ENCODE measurements at regions not wholly inside any gene's neighbourhood (a gene's known extent, or its start where the extent isn't known, plus 50 kb on each side); places are given as distances from the start of the nearest gene placed in this dataset.
"Not testable (repeated sequence)": the region's sequence is repeated elsewhere in the genome, so short reads cannot be mapped to it uniquely, and the experiment has no call there.

DNA sequence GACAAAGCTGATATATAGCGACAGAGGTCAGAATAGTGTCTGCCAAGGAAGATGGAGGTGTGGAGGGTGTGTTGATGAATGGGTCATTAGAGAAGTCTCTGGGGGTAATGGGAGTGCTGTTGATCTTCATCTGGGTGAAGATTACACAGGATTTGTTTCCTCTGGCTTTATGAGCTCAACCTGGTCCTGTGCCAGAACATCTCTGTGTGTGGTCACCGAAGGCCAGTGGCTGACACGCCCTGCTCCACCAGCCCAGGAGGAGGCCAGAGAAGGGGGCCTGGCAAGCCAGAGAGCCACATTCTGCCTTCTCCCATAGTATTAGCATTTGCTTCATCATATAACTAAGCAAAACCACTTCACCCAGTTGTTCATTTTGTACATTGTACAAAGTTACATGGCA is 121.1 kb downstream of the ZNF621 start:
- DNase-seq (ENCODE audit: low read depth in 2 of 2) = no peak

DNA sequence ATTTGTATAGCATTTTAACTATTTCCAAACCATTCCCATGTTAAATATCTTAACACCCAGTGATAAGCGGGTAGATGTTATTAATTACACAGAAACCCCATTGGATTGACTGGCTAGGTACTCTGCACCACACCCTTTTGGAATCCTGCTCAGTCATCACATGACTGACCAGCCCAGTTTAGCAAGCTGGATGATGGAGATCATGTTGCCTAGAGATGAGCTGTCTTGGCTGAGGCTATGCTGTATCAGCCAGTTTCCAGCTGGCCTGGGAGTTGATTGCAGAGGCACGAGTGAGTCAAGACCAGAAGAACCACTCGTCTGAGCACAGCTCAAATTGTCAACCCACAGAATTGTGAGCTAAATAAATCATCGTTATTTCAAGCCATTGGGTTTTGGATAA is 124.6 kb downstream of the ZNF621 start:
- DNase-seq (ENCODE audit: low read depth in 2 of 2) = no peak

DNA sequence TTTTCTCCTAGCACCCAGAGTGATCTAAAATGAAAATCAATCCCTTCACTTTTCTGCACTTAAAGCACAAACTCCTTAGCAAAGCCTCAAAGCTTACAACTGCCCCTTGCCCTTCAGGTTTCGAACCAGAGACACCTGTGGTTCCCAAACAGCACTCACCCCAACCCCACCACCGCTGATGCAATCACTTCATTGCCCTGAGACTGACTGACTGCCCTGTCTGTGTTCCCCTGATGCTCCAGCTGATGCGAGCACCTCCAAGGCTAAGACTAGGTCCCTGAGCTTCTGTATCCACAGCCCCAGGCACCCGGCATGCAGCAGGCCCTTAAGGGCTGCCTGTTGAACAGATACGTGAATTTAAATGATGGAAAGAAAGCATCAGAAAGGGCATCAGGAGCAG is 127.3 kb downstream of the ZNF621 start:
- no peak for DNase-seq (ENCODE audit: low read depth in 2 of 2)

DNA sequence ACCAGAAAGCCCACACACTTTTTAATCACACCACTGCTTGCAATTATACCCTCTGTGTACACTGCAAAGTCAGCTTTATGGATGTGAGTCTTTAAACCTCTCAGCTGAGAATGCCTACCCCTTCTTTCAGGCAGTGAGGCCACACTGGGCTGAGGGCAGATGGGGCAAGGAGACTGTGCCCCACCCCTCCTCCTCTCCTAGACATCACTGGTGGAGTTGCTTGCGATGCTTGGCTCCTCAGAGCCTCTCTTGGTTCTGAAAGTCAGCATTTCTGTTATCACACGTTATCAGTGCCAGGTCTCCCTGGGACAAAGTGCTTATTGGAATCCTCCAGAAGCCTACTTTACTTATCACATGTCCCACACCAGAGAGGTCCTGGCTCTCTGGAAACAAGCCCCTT is 128.2 kb downstream of the ZNF621 start:
- no peak for DNase-seq (ENCODE audit: low read depth in 2 of 2)

DNA sequence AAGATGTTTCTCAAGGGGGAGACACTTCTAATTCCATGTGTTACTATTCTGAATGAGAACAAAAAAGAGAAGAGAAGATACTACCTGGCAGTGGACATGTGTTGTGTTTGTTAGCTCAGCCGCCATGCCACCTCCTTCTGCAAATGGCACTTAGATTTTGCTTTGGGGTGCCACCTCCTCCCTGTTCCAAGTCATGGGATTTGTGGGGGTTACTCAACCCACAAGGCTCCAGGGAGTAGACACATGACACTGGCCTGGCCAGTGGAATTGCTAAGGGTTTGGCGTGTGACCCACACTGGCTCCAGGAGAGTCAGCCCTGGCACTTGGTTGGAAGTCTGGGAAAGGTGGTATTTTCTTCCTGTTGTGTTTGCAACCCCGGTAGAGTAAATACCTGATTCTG is 129.1 kb downstream of the ZNF621 start:
- DNase-seq (ENCODE audit: low read depth in 2 of 2) = no peak

DNA sequence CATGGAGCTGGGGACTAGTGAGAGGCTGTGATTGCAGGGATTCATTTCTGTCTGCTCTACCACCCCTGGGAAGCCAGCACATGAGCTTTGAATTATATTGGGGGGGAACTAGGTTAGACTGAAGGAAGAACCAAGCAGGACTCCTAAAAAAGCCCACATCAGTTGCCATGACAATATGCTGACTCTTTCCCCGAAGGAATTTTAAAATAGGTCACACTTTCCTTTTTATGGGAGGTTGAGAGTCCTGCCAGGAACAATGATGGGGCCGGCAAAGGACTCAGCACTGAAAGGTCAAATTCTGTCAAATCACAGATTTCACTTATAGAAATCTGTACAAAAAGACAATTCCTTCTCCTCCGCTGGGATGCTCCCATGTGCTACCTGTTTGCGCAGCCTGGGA is 130.8 kb downstream of the ZNF621 start:
- DNase-seq (ENCODE audit: low read depth in 2 of 2) = no peak

DNA sequence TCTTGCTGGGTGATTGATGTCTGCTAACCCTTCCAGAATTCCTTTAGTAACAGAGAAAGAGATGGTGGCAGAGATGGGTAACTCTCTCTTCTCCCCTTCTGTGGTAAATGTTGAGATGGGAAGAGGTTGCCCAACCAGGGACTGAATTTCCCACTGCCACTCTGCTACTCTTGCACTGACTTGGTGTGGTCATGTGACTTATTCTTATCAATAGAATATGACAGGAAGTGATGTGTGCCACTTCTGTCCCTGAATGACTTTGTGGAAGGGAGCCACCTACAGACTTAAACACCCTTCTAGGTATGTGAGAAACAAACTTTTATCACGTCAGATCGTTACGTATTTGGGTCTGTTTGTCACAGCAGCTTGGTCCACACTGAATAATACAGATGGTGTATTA is 132.9 kb downstream of the ZNF621 start:
- DNase-seq (ENCODE audit: low read depth in 2 of 2) = no peak

DNA sequence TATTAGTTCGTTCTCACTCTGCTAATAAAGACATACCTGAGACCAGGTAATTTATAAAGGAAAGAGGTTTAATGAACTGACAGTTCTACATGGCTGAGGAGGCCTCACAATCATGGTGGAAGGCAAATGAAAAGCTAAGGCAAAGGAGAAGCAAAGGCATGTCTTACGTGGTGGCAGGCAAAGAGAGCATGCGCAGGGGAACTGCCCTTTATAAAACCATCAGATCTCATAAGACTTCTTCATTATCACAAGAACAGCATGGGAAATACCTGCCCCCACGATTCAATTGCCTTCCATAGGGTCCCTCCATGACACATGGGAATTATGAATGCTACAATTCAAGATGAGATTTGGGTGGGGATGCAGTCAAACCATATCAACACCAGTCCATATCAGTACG is 133.5 kb downstream of the ZNF621 start:
- no peak for DNase-seq (ENCODE audit: low read depth in 2 of 2)

DNA sequence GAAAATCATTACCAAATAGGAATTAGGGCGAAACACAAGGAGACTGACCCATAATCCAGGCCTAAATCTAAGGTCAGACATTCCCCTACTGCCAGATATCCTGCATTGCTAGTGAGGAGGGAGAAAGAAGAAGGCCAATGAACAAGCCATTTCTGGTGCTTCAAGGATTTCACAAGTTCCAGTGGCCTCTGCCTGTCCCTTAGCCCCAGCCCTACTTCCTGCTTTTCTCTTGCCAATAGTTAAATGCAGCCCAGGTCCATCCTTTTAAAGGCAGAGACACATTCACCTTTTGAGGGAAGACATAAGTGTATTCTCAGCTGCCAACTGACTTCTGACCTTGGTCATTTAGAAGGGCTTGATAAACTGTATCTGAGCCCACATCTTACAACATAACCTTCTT is 135.8 kb downstream of the ZNF621 start:
- DNase-seq (ENCODE audit: low read depth in 2 of 2) = no peak

DNA sequence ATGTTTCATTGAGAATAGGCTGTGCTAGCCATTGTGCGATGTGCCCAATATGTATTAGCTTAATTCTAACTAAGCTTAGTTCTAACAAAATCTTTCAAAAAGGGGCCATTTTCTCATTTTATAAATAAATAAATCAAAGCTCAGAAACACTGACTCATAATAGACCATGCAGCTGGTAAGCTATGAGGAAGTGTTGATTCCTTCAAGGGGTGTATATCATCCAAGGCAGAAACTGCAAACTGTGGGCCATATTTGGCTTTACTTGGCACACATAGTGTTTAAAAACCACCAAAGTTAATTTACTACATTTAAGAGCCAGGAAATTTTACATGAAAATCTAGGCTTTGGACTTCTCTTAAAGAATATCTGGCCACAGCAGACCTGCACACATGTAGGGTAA is 136.5 kb downstream of the ZNF621 start:
- DNase-seq (ENCODE audit: low read depth in 2 of 2) = no peak

DNA sequence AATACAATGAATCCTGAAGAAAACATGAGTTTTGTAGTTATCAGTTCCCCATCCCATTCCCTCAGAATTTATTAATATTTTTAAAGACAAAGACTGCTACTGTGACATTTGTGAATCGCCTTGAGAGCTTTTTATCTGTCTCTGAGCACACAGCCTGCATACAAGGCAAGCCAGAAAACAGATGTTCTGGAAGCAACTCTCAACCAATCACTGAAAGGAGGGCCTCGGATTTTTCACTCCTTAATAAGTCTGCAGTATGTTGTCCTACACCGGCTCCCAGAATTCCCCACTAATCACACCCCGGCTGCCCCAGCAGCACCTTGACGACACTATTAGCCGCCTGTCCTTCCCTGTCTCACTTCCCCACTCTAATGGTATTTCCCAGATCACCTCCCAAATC is 138.5 kb downstream of the ZNF621 start:
- DNase-seq (ENCODE audit: low read depth in 2 of 2) = no peak

DNA sequence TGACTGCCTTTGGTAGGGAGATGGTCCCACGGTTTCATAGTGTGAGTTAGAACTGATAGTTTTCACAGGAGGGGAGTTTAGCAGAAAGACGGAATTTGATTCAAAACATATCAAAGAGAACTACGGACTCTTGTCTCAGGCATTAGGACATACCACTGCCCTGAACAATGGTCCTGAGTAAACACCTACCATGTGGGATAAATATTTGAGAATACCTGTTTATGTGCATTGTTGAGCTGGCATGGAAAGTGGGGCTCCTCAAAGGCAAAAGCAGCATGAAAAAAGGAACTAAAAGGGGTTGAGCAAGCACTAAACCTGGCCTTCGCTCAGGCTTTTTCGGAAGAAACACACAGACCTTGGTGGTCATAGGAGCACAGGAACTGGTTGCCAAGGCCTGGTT is 144.4 kb downstream of the ZNF621 start:
- DNase-seq (ENCODE audit: low read depth in 2 of 2) = no peak

DNA sequence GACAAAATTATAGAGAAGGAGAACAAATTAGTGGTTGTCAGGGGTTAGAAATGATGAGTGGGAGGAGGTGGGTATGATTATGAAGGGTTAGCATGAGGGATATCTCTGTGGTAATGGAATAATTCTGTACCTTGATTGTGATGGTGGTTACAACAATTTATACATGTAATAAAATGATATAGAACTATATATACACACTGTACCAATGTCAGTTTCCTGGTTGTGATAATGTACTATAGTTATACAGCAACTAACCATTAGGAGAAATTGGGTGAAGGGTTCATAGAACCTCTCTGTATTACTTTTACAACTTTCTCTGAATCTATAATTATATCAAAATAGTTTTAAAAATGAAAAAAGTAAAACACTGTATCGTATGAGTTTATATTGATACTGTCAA is 148.1 kb downstream of the ZNF621 start:
- no peak for DNase-seq (ENCODE audit: low read depth in 2 of 2)

DNA sequence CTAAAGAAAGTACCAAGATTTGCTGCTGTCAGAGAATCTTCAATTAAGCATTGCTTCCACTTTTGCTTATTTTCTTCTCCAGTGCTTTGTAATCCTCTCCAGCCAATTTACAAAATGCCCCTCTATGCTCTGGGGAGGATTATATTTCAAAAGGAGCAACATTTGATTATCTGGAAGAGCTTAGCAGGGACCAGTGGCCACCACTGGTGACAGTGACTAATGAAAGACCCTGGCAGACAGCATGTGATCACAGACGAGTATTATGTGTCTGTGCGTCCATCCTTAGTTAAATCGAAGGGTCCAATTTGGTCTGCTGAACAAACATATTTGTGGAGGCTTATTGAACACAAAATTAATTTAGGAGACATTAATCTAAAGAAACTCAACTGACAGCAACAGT is 152.6 kb downstream of the ZNF621 start:
- DNase-seq (ENCODE audit: low read depth in 2 of 2) = no peak

DNA sequence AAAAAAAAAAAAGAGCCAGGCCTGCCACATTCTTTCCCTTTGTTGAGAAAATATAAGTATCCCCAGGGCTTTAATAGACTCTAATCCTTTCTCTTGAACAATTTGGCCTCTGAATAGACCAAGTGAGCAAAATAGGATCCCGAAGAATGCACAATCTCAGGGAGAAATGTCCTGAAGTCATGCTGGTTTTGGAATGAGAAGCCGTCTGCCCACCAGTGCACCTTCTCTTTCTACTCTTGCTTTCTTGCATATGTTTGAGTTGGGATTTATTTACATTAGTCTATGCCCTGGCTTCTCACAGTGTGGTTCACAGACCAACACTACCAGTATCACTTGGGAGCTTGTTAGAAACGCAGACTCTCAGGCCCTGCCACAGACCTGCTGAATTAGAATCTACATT is 153.0 kb downstream of the ZNF621 start:
- DNase-seq (ENCODE audit: low read depth in 2 of 2) = no peak

DNA sequence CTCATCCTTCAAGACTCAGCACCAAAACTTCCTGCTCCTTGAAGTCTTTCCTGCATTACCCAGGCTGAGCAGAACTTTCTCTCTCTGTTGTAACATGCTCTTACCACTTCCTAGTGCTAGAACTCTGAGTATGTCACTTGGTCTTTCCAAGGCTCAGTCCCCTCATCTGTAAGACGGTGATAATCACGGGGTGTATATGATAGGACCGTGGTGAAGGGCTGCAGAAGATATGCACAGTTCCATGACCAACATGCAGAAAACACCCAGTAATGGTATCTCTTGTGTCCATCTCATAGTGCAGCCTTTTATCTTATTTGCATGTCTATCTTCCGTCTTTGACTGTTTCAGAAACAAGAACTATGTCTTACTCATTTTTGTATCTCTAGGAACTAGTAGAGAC is 154.5 kb downstream of the ZNF621 start:
- no peak for DNase-seq (ENCODE audit: low read depth in 2 of 2)

DNA sequence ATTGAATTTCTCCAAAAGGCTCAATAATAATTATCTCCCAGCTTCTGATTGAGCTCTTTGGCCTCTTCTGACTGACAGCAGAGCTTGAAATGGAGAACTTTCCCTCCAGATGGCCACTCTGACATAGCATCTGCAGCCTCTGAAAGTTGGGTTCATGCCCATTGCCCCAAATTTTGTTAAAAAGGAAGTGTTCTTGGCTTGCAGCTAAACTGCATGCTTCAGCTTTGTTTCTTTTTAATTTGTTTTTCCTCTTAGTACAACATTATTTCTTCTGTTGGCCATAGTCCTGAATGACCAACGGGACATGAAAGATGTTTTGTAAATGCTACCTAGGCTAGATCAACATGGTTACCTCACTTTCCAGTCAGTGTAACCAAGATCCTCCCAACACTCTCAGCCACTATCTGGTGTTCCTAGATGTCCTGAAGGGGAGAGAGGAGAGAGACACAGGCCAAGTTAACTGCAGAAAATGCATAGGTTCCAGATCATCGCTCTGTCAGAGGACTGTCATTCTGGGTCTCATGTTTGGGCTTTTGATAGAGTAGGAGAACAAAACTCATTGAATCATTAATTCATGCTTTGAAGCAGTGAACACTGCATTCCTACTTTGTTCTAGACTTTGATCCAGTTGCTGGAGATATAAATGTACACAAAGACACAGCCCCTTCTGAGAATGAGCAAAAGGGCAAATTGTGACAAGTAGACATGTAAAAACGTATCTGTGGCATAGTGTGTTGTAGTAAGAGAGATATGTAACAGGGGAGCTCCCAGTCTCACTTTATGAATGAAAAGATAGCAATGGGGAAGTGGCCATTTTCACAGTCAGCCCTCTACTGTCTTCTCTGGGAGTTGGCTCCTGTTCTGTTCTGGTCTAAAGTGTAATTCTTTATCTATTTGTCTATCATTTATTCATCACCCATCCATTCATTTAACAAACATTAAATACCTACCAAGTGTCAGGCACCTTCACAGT is 156.2 kb downstream of the ZNF621 start:
- no peak for DNase-seq (ENCODE audit: low read depth in 2 of 2)

DNA sequence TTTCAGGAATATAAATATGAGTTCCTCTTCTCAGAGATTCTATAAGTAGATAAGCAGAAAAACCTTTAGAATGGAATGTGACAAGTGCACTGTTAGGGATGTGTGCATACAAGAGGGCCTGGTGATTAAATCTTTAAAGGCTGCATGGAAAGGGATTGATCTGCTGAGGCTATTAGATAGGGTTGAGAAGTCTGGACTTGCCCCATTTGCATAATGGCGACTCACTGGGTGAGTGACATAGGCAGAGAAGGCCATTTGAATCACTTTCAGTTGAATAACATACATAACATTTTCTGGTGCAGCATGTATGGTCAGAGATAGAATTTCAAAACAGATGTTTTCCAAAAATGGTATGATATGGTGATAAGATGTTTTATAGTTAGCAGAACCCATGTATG is 156.9 kb downstream of the ZNF621 start:
- DNase-seq (ENCODE audit: low read depth in 2 of 2) = no peak

DNA sequence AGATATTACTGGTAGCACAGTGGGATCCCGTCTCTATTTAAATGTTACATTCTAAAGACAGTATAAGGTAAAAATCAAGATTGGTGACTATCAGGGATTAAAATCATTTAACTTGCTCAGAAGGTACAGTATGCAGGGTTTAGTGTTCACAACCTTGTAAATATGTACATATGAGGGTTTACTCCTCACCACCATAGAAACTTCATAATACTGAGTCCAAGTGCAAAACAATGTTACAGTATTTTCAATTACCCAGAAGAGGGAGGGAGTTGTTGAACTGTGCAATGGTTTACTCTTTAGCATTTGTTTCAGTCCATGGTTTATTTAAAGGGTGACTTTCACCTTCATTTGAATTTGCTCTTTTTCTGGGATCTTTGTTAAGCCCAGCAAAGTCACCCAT is 165.1 kb downstream of the ZNF621 start:
- DNase-seq (ENCODE audit: low read depth in 2 of 2) = no peak

DNA sequence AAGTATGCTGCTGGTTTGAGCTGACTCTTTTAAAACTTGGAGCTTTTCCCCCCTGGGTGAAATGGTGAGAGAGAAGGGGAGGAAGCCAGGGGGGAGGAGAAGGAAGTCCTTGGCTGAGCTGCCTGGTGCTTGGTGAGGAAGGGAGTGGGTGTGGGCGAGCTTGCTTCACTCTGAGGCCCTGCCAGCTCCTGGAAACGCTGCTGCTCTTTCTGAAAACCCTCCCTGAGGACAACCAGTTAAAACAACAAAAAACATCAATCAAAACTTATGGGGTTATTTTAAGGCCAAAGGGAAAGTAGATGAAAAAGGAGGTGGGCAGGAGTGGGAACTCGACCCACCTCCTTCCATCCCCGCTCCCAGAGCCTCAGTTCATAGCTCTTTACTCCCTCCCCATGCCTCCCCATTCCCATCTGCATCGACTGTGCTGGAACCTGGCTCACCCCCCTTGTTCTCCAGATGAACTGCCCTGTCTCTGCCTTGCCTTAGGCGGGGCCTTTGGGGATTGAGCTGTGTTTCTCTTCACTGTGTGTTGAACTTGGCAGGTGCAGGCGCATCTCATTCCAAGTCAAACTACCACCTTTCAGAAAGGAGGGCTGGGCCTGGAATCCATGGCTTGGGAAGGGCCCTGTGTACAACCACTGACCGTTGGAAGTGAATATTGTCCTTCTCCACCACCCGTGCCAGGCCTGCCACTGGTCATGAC is 166.1 kb downstream of the ZNF621 start:
- no peak for DNase-seq (ENCODE audit: low read depth in 2 of 2)

DNA sequence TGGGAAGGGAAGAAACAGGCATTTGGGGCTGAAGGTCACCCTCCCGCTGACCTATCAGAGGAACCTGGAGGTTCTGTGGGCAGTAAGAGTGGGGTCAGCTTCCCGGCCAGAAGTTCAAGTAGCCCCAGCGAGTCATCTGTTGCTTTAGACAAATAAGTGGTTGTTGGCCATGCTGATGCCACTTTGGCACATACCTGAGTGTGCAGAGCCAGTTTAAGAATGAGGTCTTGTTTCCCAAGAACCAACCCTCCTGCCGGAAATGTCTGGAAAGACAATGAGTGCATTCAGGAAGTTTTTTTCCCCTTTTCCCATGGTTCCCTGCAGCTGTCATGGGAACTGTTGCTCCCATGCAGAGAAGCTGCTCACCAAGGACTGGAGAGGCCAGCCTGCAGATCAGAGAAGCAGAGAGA is 166.7 kb downstream of the ZNF621 start:
- no peak for DNase-seq (ENCODE audit: low read depth in 2 of 2)

DNA sequence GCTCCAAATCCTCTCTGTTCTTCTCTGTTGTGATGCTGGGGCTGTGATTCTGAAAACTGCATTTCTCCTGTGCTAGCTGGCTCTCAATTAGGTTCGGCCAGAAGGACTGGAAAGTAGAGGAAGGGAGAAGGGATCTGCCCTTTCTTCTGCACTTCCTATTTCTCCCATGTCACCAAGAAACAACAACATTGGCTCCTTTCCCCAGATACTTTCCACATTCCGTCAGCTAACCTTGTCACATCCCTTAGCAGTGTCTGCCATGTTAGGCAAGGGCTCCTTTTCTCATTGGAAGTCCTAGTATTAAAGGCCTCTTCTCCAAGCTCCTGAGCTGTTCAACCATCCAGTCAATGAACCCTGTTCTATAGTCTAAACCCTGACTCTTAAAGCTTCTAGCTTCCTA is 171.1 kb downstream of the ZNF621 start:
- DNase-seq (ENCODE audit: low read depth in 2 of 2) = no peak

DNA sequence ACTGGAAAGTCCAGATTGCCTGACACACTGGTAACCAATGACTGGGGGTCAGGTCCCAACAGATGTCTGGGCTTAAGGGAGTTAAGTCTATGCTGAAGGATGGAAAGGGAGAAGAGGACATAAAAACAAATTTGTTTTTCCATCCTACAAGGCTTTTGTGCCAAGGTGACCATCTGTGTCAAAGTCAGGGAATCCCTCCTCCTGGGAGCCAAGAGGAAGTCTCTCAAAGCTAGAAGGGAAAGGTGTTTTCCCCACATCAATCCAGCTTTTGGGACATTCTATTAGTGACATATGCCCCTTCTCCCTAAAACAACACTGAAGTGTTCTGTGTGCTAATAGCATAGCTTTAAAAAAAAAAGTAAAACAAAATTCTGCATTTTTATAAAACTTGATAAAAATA is 173.9 kb downstream of the ZNF621 start:
- not testable (repeated sequence) for DNase-seq (ENCODE audit: low read depth in 2 of 2)

Data from activated CD8-positive, alpha-beta memory T cell treated with anti-CD3 and anti-CD28 coated beads for 4 hours (primary cell).